Transverse colon (tissue), 4 donors: ENCODE measurements at regions not wholly inside any gene's neighbourhood (a gene's known extent, or its start where the extent isn't known, plus 50 kb on each side); places are given as distances from the start of the nearest gene placed in this dataset.

Experiments used
- EP300 ChIP-seq: sonication (generic); formaldehyde crosslinking; IDR thresholded peaks from one replicate; pipeline ENCODE4 v1.6.1; 2017; ENCODE audit warnings: antibody characterized with exemption, low read depth
- POLR2AphosphoS5 ChIP-seq, 3 donors: sonication (generic); formaldehyde crosslinking; IDR thresholded peaks; one replicate each; pipeline ENCODE4 v1.6.1; 2016; ENCODE audit warnings: antibody characterized with exemption in 3 of 3
- TF ChIP-seq, protein P1 (sequence below), 5 experiments: fragments of 200-600 bp in 3 of 5; fragments of 450-650 bp in 2 of 5; sonication (generic) in 3 of 5; IDR thresholded peaks; 1 replicate in 2 of 5; 2 replicates in 3 of 5; pipeline ENCODE4 v1.5.1; 2016 to 2017; ENCODE audit warnings: antibody characterized with exemption in 5 of 5, inconsistent platforms in 3 of 5, mild to moderate bottlenecking in 2 of 5, moderate library complexity in 1 of 5

DNA sequence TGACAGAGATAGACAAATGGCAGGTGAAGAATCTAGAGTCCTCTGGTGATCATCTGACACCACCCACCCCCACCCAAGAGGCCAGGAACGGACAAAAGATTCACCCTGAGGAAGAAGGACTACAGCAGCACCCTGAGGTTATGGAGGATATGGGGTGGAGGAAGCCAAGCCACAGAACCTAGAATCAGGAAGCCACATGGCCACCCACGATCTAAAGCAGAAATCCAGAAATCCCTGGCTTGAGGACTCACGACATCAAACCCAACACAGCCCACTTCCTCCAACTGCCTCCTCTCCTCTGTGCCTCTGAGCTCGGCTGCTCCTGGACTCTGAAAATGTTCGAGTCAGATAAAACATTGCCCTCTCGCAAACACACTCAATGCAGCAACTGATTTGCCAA, 364.3 kb downstream of the SHANK2 start:
- TF ChIP-seq EP300: no peak
- TF ChIP-seq POLR2AphosphoS5 (IDR thresholded peaks at IDR 0.05): no peak
- TF ChIP-seq, protein P1, sequence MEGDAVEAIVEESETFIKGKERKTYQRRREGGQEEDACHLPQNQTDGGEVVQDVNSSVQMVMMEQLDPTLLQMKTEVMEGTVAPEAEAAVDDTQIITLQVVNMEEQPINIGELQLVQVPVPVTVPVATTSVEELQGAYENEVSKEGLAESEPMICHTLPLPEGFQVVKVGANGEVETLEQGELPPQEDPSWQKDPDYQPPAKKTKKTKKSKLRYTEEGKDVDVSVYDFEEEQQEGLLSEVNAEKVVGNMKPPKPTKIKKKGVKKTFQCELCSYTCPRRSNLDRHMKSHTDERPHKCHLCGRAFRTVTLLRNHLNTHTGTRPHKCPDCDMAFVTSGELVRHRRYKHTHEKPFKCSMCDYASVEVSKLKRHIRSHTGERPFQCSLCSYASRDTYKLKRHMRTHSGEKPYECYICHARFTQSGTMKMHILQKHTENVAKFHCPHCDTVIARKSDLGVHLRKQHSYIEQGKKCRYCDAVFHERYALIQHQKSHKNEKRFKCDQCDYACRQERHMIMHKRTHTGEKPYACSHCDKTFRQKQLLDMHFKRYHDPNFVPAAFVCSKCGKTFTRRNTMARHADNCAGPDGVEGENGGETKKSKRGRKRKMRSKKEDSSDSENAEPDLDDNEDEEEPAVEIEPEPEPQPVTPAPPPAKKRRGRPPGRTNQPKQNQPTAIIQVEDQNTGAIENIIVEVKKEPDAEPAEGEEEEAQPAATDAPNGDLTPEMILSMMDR (IDR thresholded peaks at IDR 0.05): no peak
